ENCODE measurements at regions not wholly inside any gene's neighbourhood (a gene's known extent, or its start where the extent isn't known, plus 50 kb on each side); places are given as distances from the start of the nearest gene placed in this dataset.
"Not testable (repeated sequence)": the region's sequence is repeated elsewhere in the genome, so short reads cannot be mapped to it uniquely, and the experiment has no call there.

GRCh38 chr15:34491488-34491887 is 53.9 kb upstream of the GOLGA8A start:
- H3K36me3 Mint-ChIP-seq; ATAC-seq (ENCODE audit: low read depth); DNase-seq (ENCODE audit: low spot score in 2 of 2); H3K27ac Mint-ChIP-seq; H3K4me3 Mint-ChIP-seq; H3K9me3 Mint-ChIP-seq; H3K4me1 Mint-ChIP-seq: not testable (repeated sequence)
- H3K27me3 Mint-ChIP-seq: peaks cover 24% of the 10 kb centered on the region

- ATAC-seq (ENCODE audit: low read depth) (no peak), DNase-seq (ENCODE audit: low spot score in 2 of 2) (no peak)
- Mint-ChIP-seq H3K27me3 (peaks cover 23% of the 10 kb centered on the region), H3K4me3 (no peak overlapping the region), H3K36me3 (no peaks in the 10 kb centered on the region), H3K4me1 (peaks cover 2% of the 10 kb centered on the region), H3K9me3 (peaks cover 4% of the 10 kb centered on the region), H3K27ac (no peak overlapping the region)
These were observed 53.0 kb upstream of the GOLGA8A start for GRCh38 chr15:34490417-34491193.

- DNase-seq (ENCODE audit: low spot score in 2 of 2); ATAC-seq (ENCODE audit: low read depth); H3K4me3 Mint-ChIP-seq; H3K27ac Mint-ChIP-seq; H3K4me1 Mint-ChIP-seq; H3K9me3 Mint-ChIP-seq; H3K36me3 Mint-ChIP-seq: not testable (repeated sequence)
- H3K27me3 Mint-ChIP-seq: peaks cover 20% of the 10 kb centered on the region
These were observed 51.7 kb upstream of the GOLGA8A start for GRCh38 chr15:34488973-34489959.

Measured in memory B cell (primary cell).